Fibroblast of the aortic adventitia (primary cell): ENCODE measurements at regions not wholly inside any gene's neighbourhood (a gene's known extent, or its start where the extent isn't known, plus 50 kb on each side); places are given as distances from the start of the nearest gene placed in this dataset.
"Not testable (repeated sequence)": the region's sequence is repeated elsewhere in the genome, so short reads cannot be mapped to it uniquely, and the experiment has no call there.

Source experiments
- DNase-seq: peaks from one replicate; pipeline ENCODE4 v3.0.0-alpha.2; 2010; ENCODE audit warnings: low read depth
- H3K4me3 ChIP-seq: 2 replicates; pipeline ENCODE4 v1.5.1; 2011; ENCODE audit warnings: low read depth, mild to moderate bottlenecking, control low read depth, low read length, moderate library complexity
- TF ChIP-seq, protein P1 (sequence below): IDR thresholded peaks from 2 replicates; pipeline ENCODE4 v1.5.1; 2011; ENCODE audit warnings: mild to moderate bottlenecking, low read length, control low read depth, inconsistent platforms; ENCODE audit not compliant: insufficient read depth

DNA sequence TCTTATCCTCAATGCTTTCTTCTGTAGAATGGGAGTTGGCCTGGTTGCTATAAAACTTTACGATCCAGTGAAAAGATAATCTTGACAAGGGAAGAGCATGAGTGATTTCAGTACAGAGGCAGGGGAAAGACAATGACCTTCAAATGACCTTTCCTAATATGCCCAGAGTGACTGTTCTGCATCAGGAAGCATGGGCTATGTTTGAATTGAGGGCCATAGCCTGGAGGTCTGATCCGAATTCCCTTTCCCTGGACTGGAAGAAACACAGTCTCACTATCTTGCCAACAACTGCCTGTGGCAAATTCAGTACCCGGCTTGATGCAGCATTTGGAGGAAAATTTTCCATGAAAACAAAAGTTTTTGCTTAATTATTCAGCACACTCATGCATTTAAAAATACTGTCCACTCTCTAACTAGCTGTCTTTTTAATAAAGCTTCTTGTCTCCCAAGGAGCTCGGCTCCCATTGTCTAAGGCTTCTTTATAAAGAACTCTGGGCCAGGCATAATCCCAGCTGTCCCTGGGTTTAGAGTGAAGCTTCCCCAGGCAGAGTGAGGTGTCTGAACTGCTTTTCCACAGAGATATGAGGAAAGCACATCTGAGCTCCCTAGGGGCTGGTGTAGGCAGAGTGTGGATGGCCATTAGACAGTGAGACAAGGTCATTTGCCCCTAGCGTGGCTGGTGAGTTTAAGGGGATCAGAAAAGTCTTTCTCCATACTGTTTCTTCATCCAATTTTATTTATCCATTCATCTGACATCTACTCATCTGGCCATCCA, 132.7 kb upstream of the CADM1 start:
- no peak overlapping the region for H3K4me3 ChIP-seq
- TF ChIP-seq, protein P1, sequence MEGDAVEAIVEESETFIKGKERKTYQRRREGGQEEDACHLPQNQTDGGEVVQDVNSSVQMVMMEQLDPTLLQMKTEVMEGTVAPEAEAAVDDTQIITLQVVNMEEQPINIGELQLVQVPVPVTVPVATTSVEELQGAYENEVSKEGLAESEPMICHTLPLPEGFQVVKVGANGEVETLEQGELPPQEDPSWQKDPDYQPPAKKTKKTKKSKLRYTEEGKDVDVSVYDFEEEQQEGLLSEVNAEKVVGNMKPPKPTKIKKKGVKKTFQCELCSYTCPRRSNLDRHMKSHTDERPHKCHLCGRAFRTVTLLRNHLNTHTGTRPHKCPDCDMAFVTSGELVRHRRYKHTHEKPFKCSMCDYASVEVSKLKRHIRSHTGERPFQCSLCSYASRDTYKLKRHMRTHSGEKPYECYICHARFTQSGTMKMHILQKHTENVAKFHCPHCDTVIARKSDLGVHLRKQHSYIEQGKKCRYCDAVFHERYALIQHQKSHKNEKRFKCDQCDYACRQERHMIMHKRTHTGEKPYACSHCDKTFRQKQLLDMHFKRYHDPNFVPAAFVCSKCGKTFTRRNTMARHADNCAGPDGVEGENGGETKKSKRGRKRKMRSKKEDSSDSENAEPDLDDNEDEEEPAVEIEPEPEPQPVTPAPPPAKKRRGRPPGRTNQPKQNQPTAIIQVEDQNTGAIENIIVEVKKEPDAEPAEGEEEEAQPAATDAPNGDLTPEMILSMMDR: no peak
- DNase-seq: no peak

DNA sequence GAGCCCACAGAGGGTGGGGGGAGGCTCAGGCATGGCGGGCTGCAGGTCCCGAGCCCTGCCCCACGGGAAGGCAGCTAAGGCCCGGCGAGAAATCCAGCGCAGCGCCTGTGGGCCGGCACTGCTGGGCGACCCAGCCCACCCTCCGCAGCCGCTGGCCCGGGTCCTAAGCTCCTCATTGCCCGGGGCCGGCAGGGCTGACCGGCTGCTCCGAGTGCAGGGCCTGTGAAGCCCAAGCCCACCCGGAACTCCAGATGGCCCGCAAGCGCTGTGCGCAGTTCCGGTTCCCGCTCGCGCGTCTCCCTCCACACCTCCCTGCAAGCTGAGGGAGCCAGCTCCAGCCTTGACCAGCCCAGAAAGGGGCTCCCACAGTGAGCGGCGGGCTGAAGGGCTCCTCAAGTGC, 129.8 kb upstream of the CADM1 start:
- H3K4me3 ChIP-seq: not testable (repeated sequence)

DNA sequence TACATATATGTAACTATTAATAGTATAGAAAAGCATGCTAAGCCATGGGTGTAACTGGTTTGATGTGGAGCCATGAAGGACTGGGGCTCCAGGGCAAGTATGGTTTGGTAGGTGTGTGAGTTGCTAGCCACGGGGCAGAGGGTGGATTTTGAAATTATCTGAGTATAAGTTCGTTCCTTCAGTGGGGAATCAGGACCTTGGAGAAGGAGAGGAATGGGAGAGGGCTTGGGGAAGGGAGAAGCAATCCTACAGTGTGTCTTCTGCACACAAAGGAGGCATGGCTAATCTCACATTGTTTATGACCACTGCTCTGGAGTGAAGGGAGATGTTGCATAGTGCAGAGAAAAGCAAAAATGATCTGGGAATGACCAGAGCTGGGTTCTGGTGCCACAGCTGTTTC, 127.8 kb upstream of the CADM1 start:
- DNase-seq: no peak
- TF ChIP-seq, protein P1: no peak
- H3K4me3 ChIP-seq: no peak overlapping the region

More for the DNA sequence above, 129.8 kb upstream of the CADM1 start:
- not testable (repeated sequence) for DNase-seq

DNA sequence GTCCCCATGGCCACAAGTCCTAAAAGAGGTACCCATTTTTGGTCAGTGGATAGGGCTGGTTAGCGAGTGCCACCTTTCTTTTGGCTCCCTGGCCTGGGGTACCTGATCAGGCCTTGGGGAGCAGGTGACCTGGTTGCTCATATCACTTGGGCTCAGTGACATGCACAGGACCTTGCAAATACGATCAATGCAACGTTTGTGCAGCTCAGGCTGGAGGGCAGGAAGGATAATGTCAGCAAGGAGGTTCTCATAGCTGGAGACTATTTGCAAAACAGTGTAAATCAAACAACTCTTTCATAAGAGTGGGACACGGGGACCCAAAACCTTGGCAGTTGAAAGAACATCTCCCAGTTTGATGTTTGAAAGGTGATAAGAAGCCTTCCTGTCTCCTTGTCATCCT, 127.4 kb upstream of the CADM1 start:
- no peak for DNase-seq
- TF ChIP-seq, protein P1: no peak
- no peak overlapping the region for H3K4me3 ChIP-seq

DNA sequence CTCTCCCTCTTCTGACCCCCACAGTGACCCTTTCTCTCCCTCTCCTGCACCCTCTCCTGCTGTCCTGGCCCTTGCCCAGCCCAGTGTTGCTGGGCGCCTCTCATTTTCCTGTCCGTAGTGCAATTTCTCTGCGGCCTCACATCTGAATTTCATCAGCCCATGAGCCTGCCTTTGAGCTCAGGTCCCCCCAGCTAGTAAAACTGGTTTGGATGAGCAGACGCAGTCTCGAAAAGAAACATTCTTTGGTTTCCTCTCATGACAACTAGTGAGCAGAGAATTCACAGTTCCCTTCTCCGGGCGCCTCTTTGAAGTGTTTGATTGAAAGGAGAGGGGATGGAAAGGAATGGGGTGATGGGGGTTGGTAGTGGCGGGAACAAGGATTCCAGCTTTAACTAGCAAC, 126.0 kb upstream of the CADM1 start:
- TF ChIP-seq, protein P1: no peak
- no peak overlapping the region for H3K4me3 ChIP-seq
- DNase-seq: no peak

DNA sequence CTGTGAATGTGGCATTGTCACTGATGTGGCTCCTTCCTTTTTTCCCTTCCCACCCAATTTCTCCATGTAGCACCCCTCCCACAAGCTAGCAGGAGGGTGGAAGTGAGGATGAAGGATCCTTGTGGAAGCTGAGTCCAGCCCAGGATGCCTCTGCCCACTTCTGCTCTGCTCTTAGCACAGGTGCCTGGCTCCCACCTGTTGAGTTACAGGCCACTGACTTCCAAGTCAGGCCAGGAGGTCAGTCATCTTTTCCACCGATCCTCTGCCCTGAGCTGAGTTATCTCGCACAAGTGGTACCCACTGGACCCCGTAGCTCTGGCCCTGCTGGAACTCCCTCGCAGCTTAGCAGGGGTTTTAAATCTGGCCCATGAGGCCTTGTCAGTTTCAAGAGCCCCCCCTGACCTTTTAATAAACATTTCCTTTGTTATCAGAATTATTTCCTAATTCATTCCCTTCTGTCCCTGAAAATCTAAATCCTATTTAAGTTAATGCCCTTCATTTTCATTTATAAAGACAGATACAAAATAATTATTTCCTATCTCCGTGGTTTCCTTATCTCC, 125.3 kb upstream of the CADM1 start:
- no peak for DNase-seq
- TF ChIP-seq, protein P1: no peak
- H3K4me3 ChIP-seq: no peak overlapping the region

DNA sequence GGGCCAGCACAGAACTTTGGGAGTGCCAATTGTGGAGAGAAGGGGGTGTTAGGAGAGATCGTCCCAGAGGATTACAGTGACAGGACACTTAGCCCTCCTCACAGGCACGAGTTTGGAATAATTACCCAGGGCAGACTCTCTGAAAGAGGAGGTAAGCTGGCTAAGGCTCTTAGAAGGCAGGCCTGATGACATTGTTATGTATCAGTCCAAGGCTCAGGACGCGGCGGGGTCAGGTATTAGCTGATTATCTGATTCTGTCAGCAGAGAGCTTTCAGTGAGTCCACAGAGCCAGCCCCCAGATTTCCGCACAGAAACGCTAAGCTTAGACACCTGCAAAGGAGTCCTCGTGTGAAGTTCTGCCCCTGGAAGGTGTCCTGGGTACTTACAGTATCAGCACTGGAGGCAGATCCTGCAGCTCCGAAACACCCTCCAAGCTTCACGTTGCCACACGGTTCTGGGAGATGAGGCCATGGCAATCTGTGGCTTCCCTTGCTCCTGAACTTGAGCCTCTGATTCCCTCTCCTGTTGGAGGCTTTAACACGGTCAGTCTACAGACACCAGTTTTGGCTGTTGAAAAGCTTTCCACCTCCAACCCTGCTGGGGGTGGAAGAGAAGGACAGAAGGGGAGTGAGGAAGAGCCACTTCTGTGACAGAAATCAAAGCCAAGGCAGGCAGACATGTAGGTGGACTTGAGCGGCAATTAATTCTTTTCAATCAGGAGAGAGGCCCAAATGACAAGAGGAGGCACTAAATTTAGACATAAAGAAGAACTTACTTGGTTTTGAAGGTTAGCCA, 123.6 kb upstream of the CADM1 start:
- DNase-seq: no peak
- no peak overlapping the region for H3K4me3 ChIP-seq
- TF ChIP-seq, protein P1: no peak
